Testis (tissue), 2 donors: ENCODE measurements at regions not wholly inside any gene's neighbourhood (a gene's known extent, or its start where the extent isn't known, plus 50 kb on each side); places are given as distances from the start of the nearest gene placed in this dataset.
A peak's percentile ranks its signal among the peaks of the same experiment; 100 is the strongest.

Experiments
- DNase-seq: peaks from one replicate; pipeline ENCODE4 v3.0.0-alpha.2; 2019
- H3K27ac ChIP-seq, 2 donors: fragments of 200-600 bp; sonication (generic); one replicate each; pipeline ENCODE4 v1.5.1; 2019
- H3K27me3 ChIP-seq: fragments of 200-600 bp; sonication (generic); one replicate; pipeline ENCODE4 v1.5.1; 2019
- H3K36me3 ChIP-seq: fragments of 200-600 bp; sonication (generic); one replicate; pipeline ENCODE4 v1.5.1; 2017; ENCODE audit warnings: low read depth; ENCODE audit errors: missing control alignments
- H3K4me1 ChIP-seq: fragments of 200-600 bp; sonication (generic); one replicate; pipeline ENCODE4 v1.5.1; 2019
- H3K4me3 ChIP-seq, 2 donors: fragments of 200-600 bp; sonication (generic); one replicate each; pipeline ENCODE4 v1.5.1; 2017 to 2019
- H3K9me3 ChIP-seq: fragments of 200-600 bp; sonication (generic); one replicate; pipeline ENCODE4 v1.5.1; 2017
- POLR2A ChIP-seq: fragments of 450-650 bp; IDR thresholded peaks from one replicate; pipeline ENCODE4 v1.6.1; 2017; ENCODE audit warnings: antibody characterized with exemption, mild to moderate bottlenecking, moderate library complexity
- WGBS, 2 donors: methylation state at CpG; one replicate each; pipeline ENCODE4 v1.1.5; 2018; 5-methylcytosine and 5-hydroxymethylcytosine counted together
- intact Hi-C: fragments of 100-400 bp; cut with DNase I; formaldehyde crosslinking; loops from one replicate; pipeline ENCODE4 v1.15.1; 2023; ENCODE audit warnings: low total_unique reads
- TF ChIP-seq, protein P1 (sequence below), 3 experiments: fragments of 450-650 bp in 2 of 3; fragments of 200-600 bp in 1 of 3; sonication (generic) in 1 of 3; IDR thresholded peaks; one replicate each; pipeline ENCODE4 v1.5.1; 2016 to 2019; ENCODE audit warnings: antibody characterized with exemption in 3 of 3, mild to moderate bottlenecking in 2 of 3, moderate library complexity in 1 of 3

GRCh38 chr6:19690325-19691075 lies 146.7 kb upstream of the ID4 start:
- 35 to 52% methylated on average over 6 of the region's 6 CpGs for WGBS, 2 donors
- no peaks in the 10 kb centered on the region for H3K9me3 ChIP-seq
- intact Hi-C loops, result no loop called here
- no peak for DNase-seq
- no peak overlapping the region for H3K27ac ChIP-seq
- no peak for TF ChIP-seq POLR2A
- TF ChIP-seq, protein P1, sequence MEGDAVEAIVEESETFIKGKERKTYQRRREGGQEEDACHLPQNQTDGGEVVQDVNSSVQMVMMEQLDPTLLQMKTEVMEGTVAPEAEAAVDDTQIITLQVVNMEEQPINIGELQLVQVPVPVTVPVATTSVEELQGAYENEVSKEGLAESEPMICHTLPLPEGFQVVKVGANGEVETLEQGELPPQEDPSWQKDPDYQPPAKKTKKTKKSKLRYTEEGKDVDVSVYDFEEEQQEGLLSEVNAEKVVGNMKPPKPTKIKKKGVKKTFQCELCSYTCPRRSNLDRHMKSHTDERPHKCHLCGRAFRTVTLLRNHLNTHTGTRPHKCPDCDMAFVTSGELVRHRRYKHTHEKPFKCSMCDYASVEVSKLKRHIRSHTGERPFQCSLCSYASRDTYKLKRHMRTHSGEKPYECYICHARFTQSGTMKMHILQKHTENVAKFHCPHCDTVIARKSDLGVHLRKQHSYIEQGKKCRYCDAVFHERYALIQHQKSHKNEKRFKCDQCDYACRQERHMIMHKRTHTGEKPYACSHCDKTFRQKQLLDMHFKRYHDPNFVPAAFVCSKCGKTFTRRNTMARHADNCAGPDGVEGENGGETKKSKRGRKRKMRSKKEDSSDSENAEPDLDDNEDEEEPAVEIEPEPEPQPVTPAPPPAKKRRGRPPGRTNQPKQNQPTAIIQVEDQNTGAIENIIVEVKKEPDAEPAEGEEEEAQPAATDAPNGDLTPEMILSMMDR (IDR thresholded peaks at IDR 0.05), result no peak
- no peaks in the 10 kb centered on the region for H3K27me3 ChIP-seq
- H3K4me1 ChIP-seq, result no peaks in the 10 kb centered on the region
- peak overlapping the region in 1 of 2 donors; percentile 54 for H3K4me3 ChIP-seq
- no peaks in the 10 kb centered on the region for H3K36me3 ChIP-seq

GRCh38 chr6:19691465-19692167 lies 145.6 kb upstream of the ID4 start:
- no peaks in the 10 kb centered on the region for H3K27me3 ChIP-seq
- intact Hi-C loops, result no loop called here
- H3K27ac ChIP-seq, result no peak overlapping the region
- WGBS, 2 donors, result 1 to 2% methylated on average over 28 to 44 of the region's 44 CpGs
- H3K4me1 ChIP-seq, result no peaks in the 10 kb centered on the region
- DNase-seq, result peak; percentile 37
- no peaks in the 10 kb centered on the region for H3K9me3 ChIP-seq
- H3K4me3 ChIP-seq, result peak overlapping the region; percentile 31 to 54
- TF ChIP-seq, protein P1 (IDR thresholded peaks at IDR 0.05), result no peak
- no peaks in the 10 kb centered on the region for H3K36me3 ChIP-seq

DNA sequence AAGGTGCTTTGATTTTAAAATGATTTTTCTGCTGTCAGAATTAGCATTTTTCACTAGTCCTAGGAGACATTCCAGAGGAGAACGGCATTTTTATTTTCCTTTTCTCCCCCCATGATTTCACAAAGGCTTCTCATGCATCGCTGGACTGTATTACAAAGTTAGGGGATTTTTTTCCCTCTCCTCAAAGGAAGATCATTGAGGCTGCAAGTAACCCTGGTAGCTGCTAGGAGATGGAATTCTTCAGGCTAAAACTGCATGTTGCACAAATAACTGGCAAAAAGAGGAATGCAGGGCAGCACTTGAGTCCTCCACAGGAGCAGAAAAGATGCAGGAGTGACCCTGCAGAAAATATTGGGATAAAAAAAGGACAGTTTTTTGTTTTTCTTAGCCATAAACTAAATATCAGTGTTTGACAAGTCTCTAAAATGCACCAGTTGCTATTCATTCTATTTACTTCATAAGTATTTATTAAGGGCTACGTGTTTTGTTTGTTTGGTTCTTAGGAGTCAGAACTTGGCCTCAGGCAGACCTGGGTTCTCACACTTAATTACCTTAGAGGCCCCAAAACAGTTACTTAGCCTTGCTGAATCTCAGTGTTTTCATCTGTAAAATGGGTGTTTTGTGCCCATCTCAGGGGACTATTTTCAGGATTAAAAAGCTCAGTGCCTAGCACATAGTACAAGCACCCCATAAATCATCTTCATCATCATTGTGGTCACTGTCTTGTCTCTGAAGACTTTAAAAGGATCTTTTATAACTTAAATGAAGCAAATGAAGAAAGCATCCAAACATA lies 144.5 kb upstream of the ID4 start:
- no peak for TF ChIP-seq POLR2A
- TF ChIP-seq, protein P1 (IDR thresholded peaks at IDR 0.05), result no peak
- intact Hi-C loops, result no loop called here
- no peak for DNase-seq
- no peaks in the 10 kb centered on the region for H3K36me3 ChIP-seq
- no peaks in the 10 kb centered on the region for H3K4me1 ChIP-seq
- H3K27me3 ChIP-seq, result no peaks in the 10 kb centered on the region
- H3K27ac ChIP-seq, result no peak overlapping the region
- no peak overlapping the region for H3K4me3 ChIP-seq
- no peaks in the 10 kb centered on the region for H3K9me3 ChIP-seq
- 54 to 62% methylated on average over 3 of the region's 3 CpGs for WGBS, 2 donors

GRCh38 chr6:19694697-19695096 lies 142.5 kb upstream of the ID4 start:
- Histone ChIP-seq H3K27me3 (no peaks in the 10 kb centered on the region), H3K9me3 (no peaks in the 10 kb centered on the region), H3K27ac (no peak overlapping the region), H3K4me3 (no peak overlapping the region), H3K4me1 (no peaks in the 10 kb centered on the region), H3K36me3 (no peaks in the 10 kb centered on the region)
- TF ChIP-seq, protein P1 (IDR thresholded peaks at IDR 0.05), result no peak
- no peak for TF ChIP-seq POLR2A
- intact Hi-C loops, result no loop called here
- DNase-seq, result no peak
- WGBS, 2 donors, result 88 to 96% methylated on average over 3 of the region's 3 CpGs
